ENCODE measurements at regions not wholly inside any gene's neighbourhood (a gene's known extent, or its start where the extent isn't known, plus 50 kb on each side); places are given as distances from the start of the nearest gene placed in this dataset.
"Not testable (repeated sequence)": the region's sequence is repeated elsewhere in the genome, so short reads cannot be mapped to it uniquely, and the experiment has no call there.

- no peak for DNase-seq (ENCODE audit: low read depth in 2 of 2)
Measured at GRCh38 chr4:3634281-3634857, 102.1 kb upstream of the LRPAP1 start.

DNA sequence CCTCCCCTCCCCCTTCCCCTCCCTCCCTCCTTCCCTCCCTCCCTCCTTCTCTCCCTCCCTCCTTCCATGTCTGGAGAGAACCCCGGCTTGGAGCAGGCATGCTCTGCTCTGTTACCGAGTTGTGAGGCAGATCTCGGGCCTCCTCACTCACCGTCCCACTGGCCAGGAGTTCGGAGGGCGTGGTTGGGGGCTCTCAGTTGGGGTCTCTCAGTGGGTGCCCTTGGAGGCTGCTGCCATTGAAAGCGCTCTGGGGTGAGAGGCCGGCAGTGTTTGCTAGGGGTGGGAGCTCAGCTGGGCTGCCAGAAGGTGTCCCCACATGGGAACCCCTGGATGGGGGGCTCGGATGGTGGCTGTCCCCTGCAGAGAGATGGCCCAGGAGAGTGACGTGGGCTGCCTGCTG is 101.1 kb upstream of the LRPAP1 start:
- DNase-seq (ENCODE audit: low read depth in 2 of 2), result not testable (repeated sequence)

- not testable (repeated sequence) for DNase-seq (ENCODE audit: low read depth in 2 of 2)
Measured at GRCh38 chr4:3632794-3633193, 100.6 kb upstream of the LRPAP1 start.

- DNase-seq (ENCODE audit: low read depth in 2 of 2), result not testable (repeated sequence)
Measured at GRCh38 chr4:3631544-3632266, 99.5 kb upstream of the LRPAP1 start.

DNA sequence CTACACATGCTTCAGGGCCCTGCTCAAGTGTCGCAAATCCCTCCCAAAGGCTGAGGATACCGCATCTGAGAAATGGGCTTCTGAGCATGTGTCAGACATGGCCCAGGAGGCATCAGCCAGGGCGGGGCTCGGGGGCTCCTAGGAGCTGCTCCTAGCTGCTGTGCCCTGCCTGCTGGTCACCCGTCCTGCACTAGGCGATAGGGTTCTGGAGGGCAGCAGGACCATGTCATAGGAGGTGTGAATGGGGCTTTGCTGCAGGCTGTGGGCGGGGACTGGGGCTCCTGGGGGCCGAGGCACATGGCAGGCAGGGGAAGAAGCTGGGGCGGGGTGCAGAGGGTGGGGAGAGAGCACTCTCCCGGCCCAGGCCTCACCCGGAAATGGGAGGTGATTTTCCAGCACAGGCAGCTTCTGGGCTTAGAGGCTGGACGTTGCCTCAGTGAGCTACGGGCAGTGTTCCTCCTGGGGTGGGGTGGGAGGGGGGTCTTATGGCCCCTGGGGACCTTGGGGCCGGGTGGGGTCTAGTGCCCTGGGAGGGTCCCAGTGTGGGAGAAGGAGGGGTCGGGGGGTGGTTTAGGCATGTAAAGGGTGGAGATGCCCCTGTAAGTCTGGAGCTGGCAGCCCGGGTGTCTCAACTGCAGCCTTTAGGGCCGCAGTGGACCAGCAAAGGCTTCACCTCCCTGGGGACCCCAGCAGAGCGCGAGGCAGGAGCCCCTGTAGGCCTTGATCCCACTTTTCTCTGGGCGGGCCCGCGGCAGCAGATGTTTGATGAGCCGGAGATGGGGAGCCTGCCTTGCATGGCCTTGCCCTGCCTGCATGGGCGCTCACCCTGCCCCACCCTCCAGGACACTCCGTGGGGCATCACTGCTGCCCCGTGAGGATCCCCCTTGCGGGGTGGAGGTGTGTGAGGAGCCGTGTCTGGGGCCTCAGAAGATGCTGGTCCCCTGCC is 98.6 kb upstream of the LRPAP1 start:
- DNase-seq (ENCODE audit: low read depth in 2 of 2), result no peak

- DNase-seq (ENCODE audit: low read depth in 2 of 2), result no peak
Measured at GRCh38 chr4:3630136-3630597, 97.9 kb upstream of the LRPAP1 start.

GRCh38 chr4:3629665-3630064 is 97.4 kb upstream of the LRPAP1 start:
- DNase-seq (ENCODE audit: low read depth in 2 of 2), result no peak

GRCh38 chr4:3629176-3629575 is 97.0 kb upstream of the LRPAP1 start:
- not testable (repeated sequence) for DNase-seq (ENCODE audit: low read depth in 2 of 2)

DNA sequence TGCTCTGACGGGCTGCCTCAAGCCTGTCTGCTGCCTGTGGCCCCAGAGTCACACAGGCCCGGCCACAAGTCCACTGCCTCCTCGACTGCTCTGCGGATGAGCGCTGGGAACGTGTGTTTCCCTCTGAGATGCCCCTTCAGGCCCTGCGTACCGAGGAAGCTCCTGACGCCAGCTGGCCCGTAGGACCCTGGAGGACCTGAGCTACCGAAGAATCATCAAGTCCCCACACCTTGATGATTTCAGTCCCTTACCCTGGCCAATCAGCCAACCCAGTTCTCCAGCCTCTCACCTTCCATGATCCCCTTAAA is 96.6 kb upstream of the LRPAP1 start:
- DNase-seq (ENCODE audit: low read depth in 2 of 2), result no peak

- DNase-seq (ENCODE audit: low read depth in 2 of 2), result not testable (repeated sequence)
Measured at GRCh38 chr4:3627967-3628867, 96.0 kb upstream of the LRPAP1 start.

- not testable (repeated sequence) for DNase-seq (ENCODE audit: low read depth in 2 of 2)
Measured at GRCh38 chr4:3627456-3627855, 95.2 kb upstream of the LRPAP1 start.

GRCh38 chr4:3626131-3626884 is 94.1 kb upstream of the LRPAP1 start:
- DNase-seq (ENCODE audit: low read depth in 2 of 2), result not testable (repeated sequence)

DNA sequence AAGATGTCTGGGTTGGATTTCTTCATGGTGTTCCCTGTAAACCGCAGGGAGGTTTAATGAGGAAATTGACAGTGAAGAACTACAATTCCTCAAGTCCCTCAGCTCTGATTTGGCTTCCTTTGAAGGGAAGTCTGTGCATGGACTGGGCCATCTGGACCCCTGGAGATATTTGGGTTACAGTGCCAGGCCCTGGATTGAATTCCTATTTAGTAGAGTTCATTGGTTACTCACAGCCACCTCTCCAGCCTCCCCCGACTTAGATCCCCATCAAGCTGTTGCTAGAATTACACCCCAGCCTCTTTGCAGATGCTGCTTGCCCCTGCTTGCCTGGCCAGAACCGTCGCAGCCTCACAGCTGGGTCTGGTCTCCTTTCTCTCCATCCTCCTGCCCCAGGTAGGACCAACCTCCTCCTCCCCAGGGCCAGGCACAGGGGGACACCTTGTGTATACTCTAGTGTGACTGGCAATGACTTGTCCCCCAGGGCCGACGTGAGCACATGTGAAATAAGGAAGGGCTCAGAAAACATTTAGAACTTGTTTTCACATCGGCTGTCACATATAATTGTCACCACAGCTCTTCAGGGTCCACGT is 93.2 kb upstream of the LRPAP1 start:
- DNase-seq (ENCODE audit: low read depth in 2 of 2), result not testable (repeated sequence)

GRCh38 chr4:3623809-3624329 is 91.6 kb upstream of the LRPAP1 start:
- not testable (repeated sequence) for DNase-seq (ENCODE audit: low read depth in 2 of 2)

DNA sequence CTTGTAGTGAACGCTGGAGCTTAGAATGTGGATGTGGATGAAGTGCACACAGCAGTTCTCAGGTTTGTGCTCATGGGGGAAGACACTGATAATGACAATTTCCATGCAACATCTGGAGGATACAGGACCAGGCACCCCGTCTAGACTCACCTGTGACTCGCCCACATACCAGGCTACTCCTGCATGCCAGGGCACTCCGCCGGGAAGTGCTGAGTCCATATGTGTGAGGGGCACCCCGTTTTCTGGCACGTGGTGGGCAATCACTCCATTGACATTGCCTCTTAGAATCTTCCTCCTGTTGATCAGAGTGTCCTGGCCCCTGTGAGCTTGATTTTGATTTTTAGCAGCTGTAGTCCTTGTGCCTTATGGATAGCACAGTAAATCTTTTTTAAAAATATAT is 90.9 kb upstream of the LRPAP1 start:
- DNase-seq (ENCODE audit: low read depth in 2 of 2), result no peak

GRCh38 chr4:3620365-3620764 is 88.1 kb upstream of the LRPAP1 start:
- DNase-seq (ENCODE audit: low read depth in 2 of 2), result not testable (repeated sequence)

DNA sequence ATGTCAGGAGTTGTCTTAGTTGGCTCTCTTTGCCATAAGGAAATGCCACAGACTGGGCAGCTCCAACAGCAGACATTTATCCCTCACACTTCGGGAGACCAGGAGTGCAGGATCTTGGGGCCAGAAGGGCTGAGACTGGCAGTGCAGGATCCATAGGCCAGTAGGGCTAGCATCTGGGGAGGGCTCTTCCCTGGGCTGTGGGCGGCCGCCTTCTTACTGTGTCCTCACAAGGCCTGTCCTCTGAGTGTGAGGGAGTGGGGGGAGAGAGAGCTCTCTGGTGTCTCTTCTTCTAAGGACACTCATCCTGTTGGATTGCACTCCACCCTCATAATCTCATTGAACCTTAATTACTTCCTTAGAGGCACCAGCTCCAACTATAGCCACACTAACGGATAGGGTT is 87.5 kb upstream of the LRPAP1 start:
- not testable (repeated sequence) for DNase-seq (ENCODE audit: low read depth in 2 of 2)

GRCh38 chr4:3618341-3618740 is 86.1 kb upstream of the LRPAP1 start:
- DNase-seq (ENCODE audit: low read depth in 2 of 2), result not testable (repeated sequence)

DNA sequence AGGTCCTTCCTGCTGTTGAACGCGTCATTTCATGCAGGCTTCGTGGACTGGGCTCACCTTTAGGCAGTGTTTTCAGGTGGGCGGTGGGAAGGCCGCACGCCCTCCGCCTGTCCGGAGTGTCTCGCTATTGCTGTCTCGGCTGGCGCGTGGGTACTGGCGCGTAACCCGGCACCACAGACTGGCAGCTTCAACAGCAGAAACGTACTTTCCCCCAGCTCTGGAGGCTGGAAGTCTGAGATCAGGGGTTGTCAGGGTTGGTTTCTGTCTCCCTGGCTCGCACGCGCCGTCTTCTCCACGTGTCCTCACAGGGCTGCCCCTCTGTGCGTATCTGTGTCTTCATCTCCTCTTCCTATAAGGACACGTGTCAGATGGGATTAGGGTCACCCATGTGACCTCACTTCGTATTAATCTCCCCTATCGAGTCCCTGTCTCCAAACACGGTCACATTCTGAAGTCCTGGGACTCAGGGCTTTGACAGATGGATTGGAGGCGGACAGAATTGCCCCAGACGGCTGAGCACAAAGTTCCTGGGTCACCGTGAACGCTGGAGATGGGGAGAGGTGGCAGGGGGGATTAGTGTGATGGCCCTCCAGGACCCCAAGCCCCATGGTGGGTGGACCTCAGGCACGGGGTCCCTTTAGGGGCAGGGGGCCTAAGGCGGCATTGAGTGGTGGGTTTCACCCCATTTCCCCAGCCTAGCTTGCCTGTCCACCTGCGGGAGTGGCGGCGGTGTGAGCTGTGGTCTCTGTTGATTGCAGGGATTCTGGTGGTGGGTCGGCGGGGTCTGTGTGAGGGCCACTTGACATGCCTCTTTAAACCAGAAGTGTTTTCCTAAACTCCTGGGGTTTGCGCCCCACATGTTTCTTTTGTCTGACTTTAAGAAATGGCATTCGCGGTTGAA is 83.4 kb upstream of the LRPAP1 start:
- no peak for DNase-seq (ENCODE audit: low read depth in 2 of 2)
